CD4-positive, alpha-beta T cell treated with Interleukin-12 subunit alpha and Interleukin-12 subunit beta, for 1 hour (primary cell): ENCODE measurements at regions not wholly inside any gene's neighbourhood (a gene's known extent, or its start where the extent isn't known, plus 50 kb on each side); places are given as distances from the start of the nearest gene placed in this dataset.

Experiments used
- DNase-seq: peaks from one replicate; pipeline ENCODE4 v3.0.0-alpha.2; 2020

DNA sequence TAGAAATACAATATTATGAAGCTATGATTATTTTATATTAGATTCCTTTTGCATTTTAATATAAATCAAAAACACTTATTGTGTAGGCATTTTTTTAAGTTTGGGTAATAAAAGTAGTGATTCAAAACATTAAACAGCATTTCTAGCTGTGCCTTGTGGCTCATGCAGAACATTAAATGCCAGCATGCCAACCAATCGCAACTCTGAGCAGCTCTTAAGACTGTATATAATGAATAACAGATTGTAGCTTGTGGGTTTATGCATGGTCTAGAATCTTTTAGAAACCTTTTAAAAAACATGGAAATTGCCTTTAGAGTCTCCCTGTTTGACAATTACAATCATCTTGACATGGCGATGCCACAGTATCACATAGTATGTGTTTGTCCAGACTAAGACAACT, 903.8 kb downstream of the EFNA5 start:
- DNase-seq = no peak

DNA sequence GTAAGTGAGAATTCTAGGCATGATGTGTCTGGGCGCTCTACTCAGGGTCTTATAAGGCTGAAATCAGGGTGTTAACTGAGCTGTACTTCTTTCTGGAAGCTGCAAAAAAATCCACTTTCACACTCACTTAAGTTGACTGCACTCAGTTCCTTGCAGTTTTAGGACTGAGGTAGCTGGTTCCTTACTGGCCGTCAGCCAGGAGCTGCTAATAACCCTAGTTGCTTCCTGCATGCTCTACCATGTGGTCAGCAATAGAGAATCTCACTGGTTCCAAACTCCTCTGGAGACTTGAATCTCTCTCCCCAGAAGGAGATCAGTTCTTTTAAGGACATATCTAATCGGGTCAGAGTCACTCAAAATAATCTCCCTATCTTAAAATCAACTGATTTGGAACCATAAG, 911.2 kb downstream of the EFNA5 start:
- no peak for DNase-seq

DNA sequence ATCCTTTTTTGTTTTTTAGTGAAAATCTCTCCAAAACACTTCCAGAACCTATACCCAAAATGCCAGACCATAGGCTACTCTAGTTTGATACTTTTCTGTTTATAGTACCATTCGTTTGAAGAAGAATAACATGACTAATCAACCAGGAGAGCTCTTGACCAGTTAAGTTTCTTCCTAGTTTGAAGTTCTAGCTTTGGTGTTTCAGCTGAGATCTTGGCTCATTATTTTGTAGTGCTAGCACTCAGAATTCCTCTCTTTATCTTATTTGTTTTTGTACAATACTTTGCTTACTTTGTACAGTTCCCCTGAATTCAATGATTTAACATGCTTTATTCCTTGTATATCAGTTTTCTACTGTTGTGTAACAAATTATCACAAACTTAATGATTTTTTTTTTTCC, 911.6 kb downstream of the EFNA5 start:
- no peak for DNase-seq

- DNase-seq = no peak
Measured at GRCh38 chr5:106757672-106758071, 913.1 kb downstream of the EFNA5 start.

- no peak for DNase-seq
Measured at GRCh38 chr5:106755789-106756188, 914.9 kb downstream of the EFNA5 start.

DNA sequence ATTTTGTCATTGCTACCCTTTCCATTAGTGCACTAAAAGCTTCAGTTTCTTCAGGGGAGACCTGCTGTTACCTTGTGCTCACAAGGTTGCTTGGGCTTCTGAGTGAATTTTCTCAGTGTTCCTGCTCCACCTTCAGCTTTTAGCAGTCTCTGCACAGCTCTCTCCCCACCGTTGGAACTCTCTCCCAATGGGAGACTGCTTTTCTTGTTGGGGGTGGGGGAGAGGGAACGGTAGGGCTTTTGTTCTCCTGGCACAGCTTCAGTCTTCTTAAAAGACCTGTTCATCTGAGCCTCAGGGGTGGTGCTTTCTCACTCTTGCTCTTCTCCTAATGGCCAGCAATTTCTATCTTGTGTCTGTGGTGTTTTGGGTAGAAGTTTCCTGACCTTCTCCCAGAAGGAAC, 915.7 kb downstream of the EFNA5 start:
- no peak for DNase-seq

GRCh38 chr5:106749826-106750225, 920.9 kb downstream of the EFNA5 start:
- DNase-seq = no peak

- DNase-seq = no peak
Measured at GRCh38 chr5:106739127-106739526, 931.6 kb downstream of the EFNA5 start.

DNA sequence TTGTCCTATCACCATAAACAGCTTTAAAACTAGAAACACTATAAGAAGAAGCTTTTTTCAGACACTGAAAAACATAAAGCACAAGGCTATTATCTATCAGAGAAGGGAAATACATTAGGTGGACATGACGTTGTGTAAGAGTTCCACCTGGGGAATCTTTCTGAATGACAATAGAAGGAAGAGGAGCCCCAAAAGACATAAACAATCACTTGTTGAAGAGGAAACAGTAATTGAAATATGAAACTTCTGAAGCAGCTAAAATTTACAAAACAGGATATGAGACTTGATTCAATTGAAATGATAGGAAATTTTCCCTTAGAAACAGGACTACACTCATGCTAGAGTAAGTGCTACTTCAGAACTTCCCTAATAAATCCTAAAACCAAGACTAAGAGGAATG, 933.6 kb downstream of the EFNA5 start:
- DNase-seq = no peak

GRCh38 chr5:106732624-106733023, 938.1 kb downstream of the EFNA5 start:
- DNase-seq = no peak

GRCh38 chr5:106730912-106731311, 939.8 kb downstream of the EFNA5 start:
- no peak for DNase-seq

GRCh38 chr5:106730506-106730905, 940.2 kb downstream of the EFNA5 start:
- no peak for DNase-seq

GRCh38 chr5:106728208-106728607, 942.5 kb downstream of the EFNA5 start:
- no peak for DNase-seq

DNA sequence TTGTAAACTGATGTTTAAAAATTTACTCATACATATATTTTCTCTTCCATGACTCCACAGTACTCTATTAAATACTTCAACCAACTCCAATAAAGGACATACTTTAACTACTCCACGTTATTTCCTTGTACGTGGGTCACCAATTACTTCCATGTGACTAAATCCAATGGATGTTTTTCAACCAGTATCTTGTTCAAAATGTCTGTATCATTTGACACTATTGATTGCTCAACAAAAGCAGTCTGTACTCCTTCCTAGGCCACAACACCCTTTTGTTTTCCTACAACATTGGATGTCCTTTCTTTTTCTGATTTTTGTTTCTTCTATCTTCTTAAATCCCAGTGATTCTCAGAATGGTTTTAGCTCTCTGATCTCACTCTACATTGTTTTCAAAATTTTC, 943.7 kb downstream of the EFNA5 start:
- no peak for DNase-seq

GRCh38 chr5:106720367-106720766, 950.4 kb downstream of the EFNA5 start:
- no peak for DNase-seq

DNA sequence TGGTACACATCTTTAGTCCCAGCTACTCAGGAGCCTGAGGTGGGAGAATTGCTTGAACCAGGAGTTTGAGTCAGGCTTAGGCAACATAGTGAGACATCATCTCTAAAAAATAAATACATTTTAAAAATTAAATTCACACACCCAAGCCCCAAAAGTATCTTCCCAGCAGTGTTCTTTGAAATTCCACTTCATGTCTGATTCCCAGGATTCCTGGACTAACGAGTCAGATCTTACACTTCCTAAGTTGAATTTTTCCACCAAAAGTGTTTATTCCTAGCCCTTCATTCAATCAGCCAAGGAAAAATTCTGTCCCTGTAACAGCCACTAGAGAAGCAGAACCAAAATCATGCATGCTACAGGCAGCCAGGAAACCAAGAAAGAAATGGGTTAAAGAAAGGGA, 970.9 kb downstream of the EFNA5 start:
- no peak for DNase-seq

DNA sequence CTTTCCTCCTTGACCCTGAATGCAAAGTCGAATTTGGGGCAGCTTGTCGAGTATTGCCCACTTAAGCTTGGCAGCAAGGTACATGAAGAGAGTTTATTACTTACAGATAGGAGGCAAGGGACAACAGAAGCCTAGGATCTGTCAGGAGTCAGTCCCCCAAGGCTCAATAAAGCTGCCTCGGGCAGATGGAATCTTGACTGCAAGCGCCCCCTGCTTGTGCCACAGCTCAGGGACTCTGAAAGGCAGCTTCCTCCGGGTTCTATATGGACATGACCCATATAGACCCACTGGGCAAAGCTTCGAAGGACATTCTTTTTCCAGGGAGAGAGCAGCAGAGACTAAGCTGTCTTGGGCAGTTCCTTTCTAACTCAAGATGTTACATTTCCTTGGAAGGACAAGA, 971.5 kb downstream of the EFNA5 start:
- DNase-seq = no peak

DNA sequence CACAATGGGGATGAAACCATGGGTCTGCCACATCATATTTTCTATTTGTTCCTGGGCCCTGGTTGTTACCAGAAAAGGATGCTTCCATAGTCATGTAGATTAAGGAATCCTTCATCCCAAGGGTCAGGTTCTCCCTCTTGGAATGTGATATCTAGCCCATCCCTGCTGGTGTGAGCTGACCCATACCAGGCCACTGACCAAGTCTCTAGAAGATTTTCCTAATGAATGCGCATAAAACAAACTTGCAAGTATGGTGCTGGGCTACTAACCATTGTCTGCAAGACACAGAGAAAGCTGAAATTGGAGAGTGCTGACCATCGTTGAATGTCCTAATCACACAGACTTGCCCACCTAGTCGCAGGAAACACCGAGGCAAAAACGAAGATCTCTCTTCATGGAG, 972.6 kb downstream of the EFNA5 start:
- no peak for DNase-seq

GRCh38 chr5:106691701-106692100, 979.0 kb downstream of the EFNA5 start:
- DNase-seq = no peak

GRCh38 chr5:106690585-106690984, 980.2 kb downstream of the EFNA5 start:
- DNase-seq = no peak

GRCh38 chr5:106680330-106680729, 990.4 kb downstream of the EFNA5 start:
- DNase-seq = no peak

DNA sequence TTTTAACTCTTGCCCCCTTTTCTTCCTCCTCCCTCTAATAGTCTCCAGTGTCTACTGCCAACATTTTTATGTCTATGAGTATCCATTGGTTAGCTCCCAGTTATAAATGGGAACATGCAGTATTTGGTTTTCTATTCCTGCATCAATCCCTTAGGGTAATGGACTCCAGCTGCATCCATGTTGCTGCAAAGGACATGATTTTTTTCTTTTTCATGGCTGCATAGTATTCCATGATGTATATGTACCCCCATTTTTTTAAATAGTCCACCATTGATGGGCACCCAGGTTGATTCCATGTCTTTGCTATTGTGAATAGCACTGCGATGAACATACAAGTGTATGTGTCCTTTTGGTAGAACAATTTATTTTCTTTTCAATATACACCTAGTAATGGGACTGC, 993.7 kb downstream of the EFNA5 start:
- DNase-seq = no peak

DNA sequence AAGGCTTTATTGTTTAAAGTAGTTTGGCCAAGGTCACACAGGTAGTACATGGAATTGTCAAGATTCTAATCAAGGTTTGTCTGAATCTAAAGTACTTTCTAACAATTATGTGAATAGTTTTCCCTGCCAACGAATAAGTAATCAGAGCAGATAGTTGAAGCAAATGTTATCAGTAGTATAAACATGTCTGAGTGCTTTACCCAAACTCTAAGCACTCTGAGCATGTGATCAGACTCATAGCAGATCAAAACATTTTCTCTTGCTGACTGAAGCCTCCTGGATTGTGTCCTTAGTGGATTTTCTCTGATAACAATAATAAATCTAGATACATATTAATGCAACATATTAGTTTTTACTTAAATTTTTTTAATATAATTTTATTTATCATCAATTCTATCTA, 995.0 kb downstream of the EFNA5 start:
- DNase-seq = no peak

DNA sequence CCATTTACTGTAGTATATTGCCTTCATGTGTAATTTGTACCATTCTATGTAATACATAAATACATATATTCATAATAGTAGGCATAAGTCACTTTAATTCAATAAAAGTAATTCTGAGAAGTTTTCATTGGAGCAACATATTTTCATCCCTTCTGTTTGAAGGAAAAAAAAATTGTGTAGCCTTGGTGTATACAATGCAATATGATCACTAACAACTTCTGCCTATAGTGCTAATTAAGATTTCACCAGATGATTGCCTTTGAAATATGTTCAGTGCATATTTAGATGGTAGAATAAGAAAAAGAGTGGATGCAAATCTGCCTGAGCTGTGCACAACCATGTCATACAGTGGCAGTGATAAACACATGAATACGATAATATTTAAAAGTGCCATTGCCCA, 996.8 kb downstream of the EFNA5 start:
- DNase-seq = no peak

DNA sequence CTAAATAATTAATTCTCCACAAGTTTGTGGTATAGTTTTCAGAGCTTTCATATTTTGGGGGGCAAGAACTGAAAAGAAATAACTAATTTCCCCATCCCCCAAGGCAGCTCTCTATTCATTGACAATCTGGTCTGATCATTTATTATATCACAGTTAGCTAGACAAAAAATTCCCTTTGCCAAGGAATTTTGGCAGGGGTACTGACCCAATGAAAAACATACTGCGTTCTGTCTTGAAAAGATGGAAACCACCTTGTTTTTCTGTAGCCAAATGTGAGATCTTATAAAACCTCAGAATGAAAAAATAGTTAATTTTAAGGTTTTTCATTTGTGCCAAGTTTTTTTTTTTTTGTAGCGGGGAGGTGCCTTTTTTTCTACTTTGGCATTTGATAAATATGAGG, 1008.9 kb downstream of the EFNA5 start:
- DNase-seq = no peak

DNA sequence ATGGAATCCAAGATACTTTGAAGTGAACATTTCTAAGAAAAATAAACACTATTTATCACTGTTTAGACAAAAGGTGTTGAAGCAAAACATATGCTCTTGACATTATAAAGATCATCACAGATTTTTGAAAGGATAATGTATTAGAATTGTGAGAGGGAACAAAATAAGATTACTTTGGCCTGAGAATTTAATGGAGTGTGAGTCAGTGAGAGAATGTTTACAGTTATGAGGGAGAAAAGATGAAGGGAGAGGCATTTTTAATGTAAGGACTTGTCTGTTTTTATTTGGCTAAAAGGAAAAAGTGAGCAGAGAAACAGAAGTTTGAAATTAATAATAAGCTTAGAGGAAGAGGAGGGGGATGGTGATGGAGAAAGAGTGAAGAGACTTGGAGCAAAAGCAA, 1010.1 kb downstream of the EFNA5 start:
- no peak for DNase-seq
